Stomach (tissue), 4 donors: ENCODE measurements at regions not wholly inside any gene's neighbourhood (a gene's known extent, or its start where the extent isn't known, plus 50 kb on each side); places are given as distances from the start of the nearest gene placed in this dataset.

Experiments used
- EP300 ChIP-seq: sonication (generic); formaldehyde crosslinking; IDR thresholded peaks from one replicate; pipeline ENCODE4 v1.6.1; 2017; ENCODE audit warnings: antibody characterized with exemption
- POLR2A ChIP-seq, 4 donors: fragments of 450-650 bp; IDR thresholded peaks; one replicate each; pipeline ENCODE4 v1.6.1; 2016; ENCODE audit warnings: antibody characterized with exemption in 4 of 4, control low read depth in 2 of 4, mild to moderate bottlenecking in 1 of 4, moderate library complexity in 1 of 4
- TF ChIP-seq, protein P1 (sequence below), 7 experiments: fragments of 450-650 bp in 4 of 7; fragments of 200-600 bp in 3 of 7; sonication (generic) in 3 of 7; IDR thresholded peaks; one replicate each; pipeline ENCODE4 v1.5.1; 2016 to 2019; ENCODE audit warnings: antibody characterized with exemption in 7 of 7, control low read depth in 2 of 7, mild to moderate bottlenecking in 1 of 7

DNA sequence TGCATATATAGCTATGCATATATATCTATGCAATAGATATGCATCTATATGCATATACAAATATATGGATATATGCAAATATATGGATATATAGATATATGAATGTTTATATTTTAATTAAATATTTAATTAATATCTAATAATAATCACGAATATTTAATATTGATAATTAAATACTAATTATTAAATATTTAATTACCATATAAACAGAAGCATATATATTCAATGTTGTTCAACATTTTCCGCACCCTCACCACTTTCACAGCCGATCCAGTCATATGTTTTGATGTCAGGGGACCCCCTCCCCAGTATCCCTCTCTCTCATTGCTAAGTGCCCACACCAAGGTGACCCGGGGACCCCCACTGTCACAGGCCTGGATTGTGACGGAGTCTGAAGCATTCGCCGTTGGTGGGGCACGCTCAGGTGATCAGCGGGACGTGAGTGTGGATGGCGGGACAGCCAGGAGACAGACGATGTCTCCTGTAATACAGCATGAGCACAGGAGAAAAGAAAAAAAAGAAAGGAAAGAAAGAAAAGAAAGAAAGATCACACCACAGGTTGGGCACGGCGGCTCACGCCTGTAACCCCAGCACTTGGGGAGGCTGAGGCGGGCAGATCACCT is 199.7 kb downstream of the CRLF2 start:
- no peak for TF ChIP-seq POLR2A (IDR thresholded peaks at IDR 0.05)
- TF ChIP-seq, protein P1, sequence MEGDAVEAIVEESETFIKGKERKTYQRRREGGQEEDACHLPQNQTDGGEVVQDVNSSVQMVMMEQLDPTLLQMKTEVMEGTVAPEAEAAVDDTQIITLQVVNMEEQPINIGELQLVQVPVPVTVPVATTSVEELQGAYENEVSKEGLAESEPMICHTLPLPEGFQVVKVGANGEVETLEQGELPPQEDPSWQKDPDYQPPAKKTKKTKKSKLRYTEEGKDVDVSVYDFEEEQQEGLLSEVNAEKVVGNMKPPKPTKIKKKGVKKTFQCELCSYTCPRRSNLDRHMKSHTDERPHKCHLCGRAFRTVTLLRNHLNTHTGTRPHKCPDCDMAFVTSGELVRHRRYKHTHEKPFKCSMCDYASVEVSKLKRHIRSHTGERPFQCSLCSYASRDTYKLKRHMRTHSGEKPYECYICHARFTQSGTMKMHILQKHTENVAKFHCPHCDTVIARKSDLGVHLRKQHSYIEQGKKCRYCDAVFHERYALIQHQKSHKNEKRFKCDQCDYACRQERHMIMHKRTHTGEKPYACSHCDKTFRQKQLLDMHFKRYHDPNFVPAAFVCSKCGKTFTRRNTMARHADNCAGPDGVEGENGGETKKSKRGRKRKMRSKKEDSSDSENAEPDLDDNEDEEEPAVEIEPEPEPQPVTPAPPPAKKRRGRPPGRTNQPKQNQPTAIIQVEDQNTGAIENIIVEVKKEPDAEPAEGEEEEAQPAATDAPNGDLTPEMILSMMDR (IDR thresholded peaks at IDR 0.05): no peak
- TF ChIP-seq EP300: no peak
